ENCODE measurements at regions not wholly inside any gene's neighbourhood (a gene's known extent, or its start where the extent isn't known, plus 50 kb on each side); places are given as distances from the start of the nearest gene placed in this dataset.
"Not testable (repeated sequence)": the region's sequence is repeated elsewhere in the genome, so short reads cannot be mapped to it uniquely, and the experiment has no call there.

DNA sequence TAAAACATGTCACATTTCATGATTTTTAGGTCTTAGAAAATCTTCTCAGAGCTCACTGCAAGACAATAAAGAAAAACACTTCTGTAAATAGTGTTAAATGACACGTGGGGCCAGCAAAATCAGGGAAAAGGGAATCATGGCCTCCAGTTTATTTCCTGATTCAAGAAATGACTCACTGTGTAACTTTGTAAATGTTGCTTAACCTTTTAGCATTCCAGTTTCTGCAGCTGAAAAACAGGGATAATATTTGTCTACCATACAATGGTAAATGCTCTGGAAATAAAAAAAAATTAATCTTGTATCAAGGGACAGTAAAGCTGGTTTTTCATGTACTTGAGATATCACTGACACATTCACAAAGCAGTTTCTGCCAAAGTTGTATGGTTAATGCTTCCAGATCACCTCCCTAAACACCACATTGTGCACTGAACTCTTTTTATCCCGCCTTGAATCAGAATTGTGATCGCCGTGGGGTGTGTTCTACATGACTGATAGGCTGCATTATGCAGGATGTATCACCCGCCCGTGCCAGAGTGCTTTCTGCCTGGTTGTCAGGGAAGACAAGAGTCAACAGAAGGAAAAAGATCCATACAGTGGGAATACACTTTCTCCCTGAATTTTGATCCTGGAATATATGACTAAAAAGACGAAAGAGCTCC lies 238.8 kb downstream of the IKZF2 start:
- no peak for DNase-seq

DNA sequence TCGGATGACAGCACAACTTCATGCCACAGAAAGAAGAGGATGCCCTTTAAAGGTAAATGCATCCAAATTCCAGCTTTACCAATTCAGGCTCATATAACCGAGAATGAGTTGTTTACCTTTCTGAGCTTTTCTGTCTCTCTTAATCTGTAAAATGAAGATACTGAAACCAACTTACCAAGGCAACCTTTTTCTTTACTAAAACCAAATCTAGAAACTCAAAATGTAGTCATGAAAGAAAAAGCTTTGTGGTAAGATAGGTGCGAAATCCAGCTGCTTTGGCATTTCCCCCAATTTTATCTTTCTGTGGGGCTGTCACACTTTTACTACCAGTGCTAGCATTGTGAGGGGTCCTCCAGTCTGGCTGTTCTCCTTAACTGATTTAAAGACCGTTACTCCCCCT lies 240.4 kb downstream of the IKZF2 start:
- no peak for DNase-seq

DNA sequence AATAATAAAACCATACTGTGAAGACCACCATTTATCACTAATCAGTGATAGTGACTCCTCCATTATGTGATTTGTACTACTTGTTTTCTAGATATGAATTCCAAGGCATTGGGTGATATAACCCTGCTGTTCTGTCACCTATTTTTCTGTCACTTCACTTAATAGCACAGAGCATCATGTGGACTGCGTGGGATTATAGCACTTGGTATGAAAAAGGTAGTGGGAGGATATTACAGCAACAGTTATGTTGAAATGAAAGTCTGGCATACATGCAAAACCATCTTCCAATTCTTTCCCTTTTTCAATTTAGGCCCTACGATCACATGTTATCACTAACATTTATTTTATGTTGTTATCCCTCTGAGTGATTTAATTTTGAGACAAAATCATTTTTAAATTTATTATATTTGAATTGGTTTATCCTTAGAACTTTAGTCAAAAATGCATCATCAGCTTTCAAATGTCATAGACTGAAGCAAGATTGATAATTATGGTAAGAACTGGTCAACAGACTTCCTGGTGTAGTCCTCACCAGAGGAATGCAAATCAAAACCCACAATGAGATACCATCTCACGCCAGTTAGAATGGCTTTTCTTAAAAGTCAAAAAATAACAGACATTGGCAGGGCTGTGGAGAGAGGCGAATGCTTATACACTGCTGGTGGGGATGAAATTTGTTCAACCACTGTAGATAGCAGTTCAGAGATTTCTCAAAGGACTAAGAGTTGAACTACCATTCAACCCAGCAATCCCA lies 242.6 kb downstream of the IKZF2 start:
- no peak for DNase-seq

DNA sequence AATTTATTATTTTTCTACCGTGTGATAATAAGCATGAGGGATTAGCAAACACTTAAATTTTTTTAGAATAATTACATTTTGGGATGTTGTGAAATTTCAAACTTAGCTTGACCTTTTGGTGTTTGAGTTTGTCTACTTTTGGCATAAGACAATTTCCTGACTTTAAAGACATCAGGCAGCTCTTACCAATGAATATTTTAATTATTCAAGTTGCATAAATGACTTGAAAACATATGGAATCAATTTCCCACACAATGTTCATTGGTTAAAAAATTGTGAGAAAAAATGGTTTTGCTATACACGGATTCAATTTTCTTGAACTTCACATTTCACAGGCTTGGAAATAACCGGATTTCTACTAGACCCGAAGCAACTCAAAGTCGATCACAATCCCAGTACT lies 243.4 kb downstream of the IKZF2 start:
- DNase-seq = no peak

DNA sequence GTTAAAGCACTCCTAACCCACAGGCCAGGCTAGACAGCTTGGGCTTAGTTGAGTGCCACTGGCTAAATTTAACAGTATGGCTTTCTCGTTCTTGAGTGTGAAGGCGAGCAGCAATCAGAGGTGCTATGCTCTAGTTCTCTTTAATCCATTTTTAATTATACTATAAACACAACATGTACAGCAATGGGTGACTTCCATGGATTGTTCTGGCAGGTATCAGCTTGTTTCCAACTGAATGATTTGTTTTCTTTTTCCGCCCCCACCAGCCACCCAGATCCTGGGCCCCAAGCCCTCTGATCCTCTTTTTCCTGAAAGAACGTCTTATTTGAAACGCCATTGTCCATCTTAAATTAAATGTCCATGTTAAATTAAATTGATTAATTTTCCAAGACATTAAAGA lies 244.8 kb downstream of the IKZF2 start:
- DNase-seq = no peak

- DNase-seq = no peak
Measured at GRCh38 chr2:212905640-212906201, 245.7 kb downstream of the IKZF2 start.

GRCh38 chr2:212904646-212905045 lies 246.8 kb downstream of the IKZF2 start:
- DNase-seq = no peak

GRCh38 chr2:212903413-212903812 lies 248.0 kb downstream of the IKZF2 start:
- DNase-seq = no peak

DNA sequence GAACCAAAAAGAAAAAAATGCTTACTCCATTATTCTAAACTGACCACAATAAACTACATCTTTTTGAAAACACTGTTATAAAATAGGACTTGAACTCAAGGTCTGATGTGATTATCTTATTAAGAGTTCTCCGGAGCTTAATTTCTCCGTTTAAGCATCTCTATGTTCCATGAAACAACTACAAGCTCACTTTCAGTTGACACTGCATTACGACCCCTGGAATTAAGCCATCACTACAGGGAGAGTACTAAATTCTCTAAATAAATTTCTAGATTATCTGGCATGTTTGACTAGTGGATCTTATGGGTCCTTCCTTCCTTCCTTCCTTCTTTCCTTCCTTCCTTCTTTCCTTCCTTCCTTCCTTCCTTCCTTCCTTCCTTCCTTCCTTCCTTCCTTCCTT lies 249.0 kb downstream of the IKZF2 start:
- no peak for DNase-seq

DNA sequence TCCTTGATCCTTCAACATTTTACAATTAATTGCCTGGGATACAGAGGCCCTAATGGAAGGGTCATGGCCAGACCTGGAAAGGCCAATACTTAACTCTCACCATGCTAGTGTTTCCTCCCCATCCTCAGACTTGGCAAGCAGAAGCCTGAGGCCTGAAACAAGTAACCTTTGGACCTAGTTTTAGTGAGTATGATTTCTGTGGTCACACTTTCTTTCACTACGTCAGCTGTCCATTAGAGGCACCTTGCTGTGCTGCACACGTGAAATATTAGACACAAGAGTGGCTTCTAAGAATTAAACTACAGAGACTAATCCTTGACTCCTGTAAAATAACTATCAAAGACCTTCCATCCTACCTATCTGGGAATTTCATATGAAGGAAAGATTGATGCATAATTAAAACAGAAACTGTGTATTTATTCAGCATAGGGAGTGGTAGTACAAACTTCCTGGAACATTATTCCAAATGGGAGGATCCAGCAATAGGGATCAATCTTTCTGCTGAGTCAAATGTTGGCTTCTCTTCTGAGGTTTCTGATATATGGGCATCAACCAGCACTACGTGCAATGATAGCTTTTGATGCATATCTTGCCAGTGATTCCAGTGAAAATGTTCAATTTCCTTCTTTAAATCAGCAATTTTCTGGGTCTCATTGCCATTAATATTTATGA lies 249.7 kb downstream of the IKZF2 start:
- DNase-seq = no peak

DNA sequence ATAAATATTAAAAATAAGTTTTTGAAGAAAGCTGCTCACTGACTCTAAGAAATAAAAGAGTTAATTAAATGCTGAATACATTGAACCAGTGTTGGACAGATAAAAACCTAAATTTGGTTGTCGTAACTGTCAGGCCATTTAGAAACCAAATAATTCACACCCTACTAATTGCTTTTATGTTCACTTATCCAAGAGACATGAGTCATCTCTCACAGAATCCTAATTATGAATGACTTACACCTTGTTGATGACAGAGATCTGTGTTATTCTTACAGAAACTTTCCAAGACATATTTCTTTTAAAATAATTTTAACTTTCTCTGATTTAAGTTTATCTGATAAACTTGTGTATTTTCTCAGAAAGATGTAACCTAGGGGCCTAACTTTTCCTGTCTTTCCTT lies 250.7 kb downstream of the IKZF2 start:
- DNase-seq = no peak

DNA sequence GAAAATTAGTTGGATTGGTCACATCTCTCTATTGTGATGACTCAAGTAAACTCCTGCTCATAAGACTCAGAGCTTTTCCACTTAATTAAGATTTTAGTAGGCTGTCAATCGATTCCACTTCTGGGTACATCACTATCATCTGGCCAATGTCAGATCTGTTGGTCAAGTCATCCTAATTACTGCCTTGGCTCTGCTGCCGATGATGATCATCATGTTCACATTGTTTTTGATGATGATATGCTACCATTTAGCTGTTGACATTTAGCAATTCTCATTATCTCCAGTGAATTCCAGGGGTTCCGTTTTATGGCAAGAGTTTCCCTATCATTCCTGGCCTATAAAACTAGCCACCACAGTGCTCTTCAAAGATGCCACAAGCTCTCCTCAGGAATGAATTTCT lies 253.4 kb downstream of the IKZF2 start:
- DNase-seq = no peak

GRCh38 chr2:212897296-212897695 lies 254.1 kb downstream of the IKZF2 start:
- no peak for DNase-seq

DNA sequence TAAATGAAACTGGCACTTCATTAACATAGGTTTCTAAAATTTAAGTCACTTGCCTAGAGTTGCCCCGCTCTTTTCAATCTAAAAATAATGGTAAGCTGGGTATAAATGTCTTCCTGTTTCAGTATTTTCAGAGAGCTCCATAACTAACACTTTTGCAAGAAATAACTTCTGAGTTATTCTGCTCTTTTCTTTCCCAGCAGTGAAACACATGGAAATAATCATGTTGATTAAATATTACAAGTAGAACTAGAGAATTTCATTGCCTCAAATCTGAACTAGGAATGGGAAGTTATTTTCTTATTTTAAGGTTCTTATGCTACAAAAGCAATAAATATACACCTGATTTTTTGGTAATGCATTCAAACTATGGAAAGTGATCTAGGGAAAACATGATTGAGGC lies 257.4 kb downstream of the IKZF2 start:
- no peak for DNase-seq

GRCh38 chr2:212893216-212893615 lies 258.2 kb downstream of the IKZF2 start:
- DNase-seq = no peak

DNA sequence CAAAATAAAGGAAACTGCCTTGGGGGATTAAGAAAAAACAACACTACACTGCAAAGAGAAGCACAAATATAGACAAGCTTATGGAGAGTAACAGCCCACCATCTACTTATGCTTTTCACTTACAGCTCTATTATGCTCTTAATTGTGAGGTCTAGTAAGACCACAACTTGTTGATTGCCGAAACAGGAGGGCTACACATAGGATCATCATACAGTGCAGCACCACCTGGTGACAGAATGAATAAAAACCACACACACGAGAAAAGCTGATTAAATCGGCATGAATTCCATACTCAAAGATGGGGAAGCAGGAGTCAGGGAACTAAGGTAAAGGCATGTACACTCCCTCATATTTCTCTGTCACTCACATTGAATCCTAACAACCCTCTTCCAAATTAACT lies 259.2 kb downstream of the IKZF2 start:
- DNase-seq = no peak

- no peak for DNase-seq
Measured at GRCh38 chr2:212891580-212891979, 259.8 kb downstream of the IKZF2 start.

DNA sequence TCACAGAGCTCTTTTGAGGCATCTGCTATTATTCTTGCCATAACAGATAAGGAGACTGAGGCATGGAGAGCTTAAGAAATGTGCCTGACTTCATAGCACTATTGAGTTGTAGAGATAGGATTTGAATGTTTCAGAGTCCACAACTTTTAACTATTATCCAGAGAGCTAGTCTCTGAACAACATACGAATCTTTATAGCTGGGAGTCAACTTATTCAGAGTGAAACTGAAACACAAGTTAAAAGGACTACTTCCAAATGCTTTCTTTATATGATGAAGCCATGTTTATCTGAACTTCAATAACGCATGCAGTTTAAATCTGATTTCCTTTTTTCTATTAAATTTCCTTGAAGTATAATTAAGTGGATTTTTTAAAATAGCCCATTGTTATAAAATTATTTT lies 268.8 kb downstream of the IKZF2 start:
- DNase-seq = no peak

DNA sequence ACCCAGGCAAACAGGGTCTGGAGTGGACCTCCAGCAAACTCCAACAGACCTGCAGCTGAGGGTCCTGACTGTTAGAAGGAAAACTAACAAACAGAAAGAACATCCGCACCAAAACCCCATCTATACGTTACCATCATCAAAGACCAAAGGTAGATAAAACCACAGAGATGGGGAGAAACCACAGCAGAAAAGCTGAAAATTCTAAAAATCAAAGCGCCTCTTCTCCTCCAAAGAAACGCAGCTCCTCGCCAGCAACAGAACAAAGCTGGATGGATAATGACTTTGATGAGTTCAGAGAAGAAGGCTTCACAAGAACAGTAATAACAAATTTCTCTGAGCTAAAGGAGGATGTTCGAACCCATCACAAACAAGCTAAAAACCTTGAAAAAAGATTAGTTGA lies 274.9 kb downstream of the IKZF2 start:
- DNase-seq = not testable (repeated sequence)

GRCh38 chr2:212875950-212876349 lies 275.5 kb downstream of the IKZF2 start:
- not testable (repeated sequence) for DNase-seq

DNA sequence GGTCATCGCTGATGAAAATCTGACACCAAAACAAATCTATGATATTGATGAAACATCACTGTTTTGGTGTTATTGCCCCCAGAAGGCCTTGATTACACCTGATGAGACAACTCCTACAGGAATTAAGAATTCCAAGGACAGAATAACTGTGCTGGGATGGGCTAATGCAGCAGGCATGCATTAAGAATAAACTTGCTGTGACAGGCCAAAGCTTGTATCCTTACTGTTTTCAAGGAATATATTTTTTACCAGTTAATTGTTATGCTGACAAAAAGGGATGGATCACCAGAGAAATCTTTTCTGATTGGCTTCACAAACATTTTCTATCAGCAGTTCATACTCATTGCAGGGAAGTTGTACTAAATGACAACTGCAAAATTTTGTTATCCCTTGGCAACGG lies 278.2 kb downstream of the IKZF2 start:
- DNase-seq = no peak

DNA sequence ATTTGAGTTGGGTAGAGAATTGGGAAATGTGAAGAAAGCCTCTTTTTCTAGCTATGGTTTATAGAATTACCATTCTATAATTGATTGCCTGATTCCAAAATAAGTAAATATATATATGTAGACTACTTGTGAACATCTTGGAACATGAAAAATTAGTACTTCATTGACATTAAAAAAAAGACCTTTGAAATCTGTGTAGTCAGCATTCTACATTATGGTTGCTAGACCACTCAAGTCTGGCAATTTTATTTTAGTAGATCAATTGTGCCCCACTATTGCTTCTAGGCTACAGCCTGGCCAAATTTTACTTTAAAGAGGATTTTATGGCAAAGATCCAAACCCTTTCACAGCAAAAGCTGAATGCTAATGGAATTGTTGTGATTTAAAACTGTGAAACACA lies 279.8 kb downstream of the IKZF2 start:
- DNase-seq = no peak

GRCh38 chr2:212864186-212864585 lies 287.2 kb downstream of the IKZF2 start:
- DNase-seq = no peak

DNA sequence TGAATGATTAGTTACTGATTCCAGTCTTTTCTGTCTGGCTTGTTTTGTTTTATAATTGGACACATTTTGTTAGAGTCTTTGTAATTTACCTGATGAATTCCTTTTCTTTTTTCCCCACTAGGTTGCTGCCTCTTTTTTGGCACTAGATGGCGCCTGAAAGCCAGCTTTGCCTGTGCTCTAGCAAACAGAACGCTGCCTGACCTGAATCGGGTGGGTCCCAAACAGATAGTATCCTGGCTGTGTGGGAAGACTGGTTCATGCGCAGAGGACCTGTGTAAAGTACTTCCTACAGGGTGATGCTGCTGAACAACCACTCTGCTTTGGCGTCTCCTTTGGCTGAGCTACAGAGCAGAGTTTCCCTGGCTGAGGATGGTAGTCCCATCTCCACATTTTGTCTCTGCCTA lies 288.2 kb downstream of the IKZF2 start:
- peak; percentile 3 for DNase-seq
